ENCODE measurements at regions not wholly inside any gene's neighbourhood (a gene's known extent, or its start where the extent isn't known, plus 50 kb on each side); places are given as distances from the start of the nearest gene placed in this dataset.

- TF ChIP-seq TAF1 (IDR thresholded peaks at IDR 0.05; ENCODE audit: borderline replicate concordance, low read depth, low read length) (no peak), POLR2A (IDR thresholded peaks at IDR 0.05; ENCODE audit: low read depth, low read length) (no peak)
Measured at GRCh38 chr2:193687195-193687594, 1492.5 kb upstream of the TMEFF2 start.

Measured in GM12892 (cell line).